PFSK-1 (cell line): ENCODE measurements at regions not wholly inside any gene's neighbourhood (a gene's known extent, or its start where the extent isn't known, plus 50 kb on each side); places are given as distances from the start of the nearest gene placed in this dataset.

Experiments
- POLR2AphosphoS5 ChIP-seq: IDR thresholded peaks from 2 replicates; pipeline ENCODE4 v1.6.1; 2012; ENCODE audit warnings: low read depth, mild to moderate bottlenecking, control low read depth, low read length, moderate library complexity
- SIN3A ChIP-seq: IDR thresholded peaks from 2 replicates; pipeline ENCODE4 v1.6.1; 2012; ENCODE audit warnings: mild to moderate bottlenecking, low read length, moderate library complexity, borderline replicate concordance; ENCODE audit not compliant: insufficient read depth

GRCh38 chr18:30862900-30863299 is 179.6 kb downstream of the DSC3 start:
- TF ChIP-seq SIN3A (no peak), POLR2AphosphoS5 (no peak)
